Daoy (cell line): ENCODE measurements at regions not wholly inside any gene's neighbourhood (a gene's known extent, or its start where the extent isn't known, plus 50 kb on each side); places are given as distances from the start of the nearest gene placed in this dataset.

Experiments
- DNase-seq: peaks from one replicate; pipeline ENCODE4 v3.0.0-alpha.2; 2015; ENCODE audit warnings: low read depth

DNA sequence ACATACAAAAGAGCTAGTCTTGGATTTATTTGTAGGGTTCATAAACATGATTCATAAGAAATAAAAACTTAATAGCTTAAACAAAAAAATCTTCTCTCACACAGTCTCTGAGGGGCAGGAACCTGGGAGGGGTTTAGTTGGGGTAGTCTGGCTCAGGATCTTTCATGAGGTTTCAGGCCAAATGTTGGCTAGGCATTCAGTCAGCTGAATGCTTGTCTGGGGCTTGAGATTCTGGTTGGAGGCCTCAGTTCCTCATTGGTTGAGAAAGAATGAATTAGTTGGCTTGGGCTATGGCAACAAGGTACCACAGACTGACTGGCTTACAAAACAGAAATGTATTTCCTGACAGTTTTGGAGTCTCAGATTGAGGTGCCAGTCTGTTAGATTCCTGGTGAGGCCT, 74.3 kb downstream of the ANKRD7 start:
- no peak for DNase-seq

DNA sequence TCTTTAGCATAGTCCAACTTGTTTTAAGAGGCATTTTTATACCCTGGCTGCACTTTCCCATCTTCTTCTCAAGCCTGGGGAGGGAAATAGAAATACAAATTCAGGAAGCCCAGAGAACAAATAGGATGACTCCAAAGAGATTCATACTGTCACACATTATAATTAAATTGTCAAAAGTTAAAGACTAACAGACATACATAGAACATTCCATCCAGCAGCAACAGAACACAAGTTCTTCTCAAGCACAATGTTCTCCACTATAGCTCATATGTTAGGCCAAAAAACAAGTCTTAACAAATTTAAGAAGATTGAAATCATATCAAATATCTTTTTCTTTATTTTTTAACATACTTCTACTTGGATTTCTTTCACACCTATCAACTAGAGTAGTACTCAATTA, 75.7 kb downstream of the ANKRD7 start:
- no peak for DNase-seq

DNA sequence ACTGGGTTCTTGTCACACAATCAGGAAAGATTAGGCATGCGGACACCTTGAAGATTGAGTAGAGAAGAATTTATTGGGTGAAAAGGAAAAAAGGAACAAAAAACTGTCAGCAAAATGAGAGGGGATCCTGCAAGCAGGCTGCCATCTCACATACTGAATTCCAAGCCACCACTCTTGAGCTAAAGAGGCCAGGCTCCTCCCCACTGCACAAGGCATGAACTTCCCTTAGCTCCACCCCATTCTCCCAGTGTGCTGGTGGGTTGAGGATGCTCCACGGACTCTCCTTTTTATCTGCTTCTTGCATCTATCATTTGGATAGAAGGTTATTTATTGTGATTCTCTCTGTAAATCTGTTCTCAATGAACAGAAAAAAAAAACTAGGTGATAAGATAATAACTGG, 79.6 kb downstream of the ANKRD7 start:
- no peak for DNase-seq

DNA sequence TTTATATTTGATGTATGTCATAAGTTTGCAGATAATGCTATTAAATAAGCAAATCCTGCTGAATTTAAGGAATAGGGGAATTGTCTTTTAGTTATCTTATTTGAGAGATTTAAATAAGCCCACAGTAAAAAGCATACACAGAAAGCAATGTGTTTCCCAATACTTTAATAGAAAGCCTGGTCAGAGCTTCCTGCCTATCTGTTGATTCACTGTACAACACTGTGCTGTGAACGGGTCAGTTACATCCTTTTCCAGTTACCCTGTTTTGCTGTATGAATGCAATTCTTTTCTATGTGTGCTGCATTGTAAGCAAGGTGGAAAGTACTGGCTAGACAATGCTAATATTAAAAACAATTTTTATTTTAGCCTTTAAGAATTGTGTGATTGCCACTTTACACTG, 81.2 kb downstream of the ANKRD7 start:
- DNase-seq, result no peak

DNA sequence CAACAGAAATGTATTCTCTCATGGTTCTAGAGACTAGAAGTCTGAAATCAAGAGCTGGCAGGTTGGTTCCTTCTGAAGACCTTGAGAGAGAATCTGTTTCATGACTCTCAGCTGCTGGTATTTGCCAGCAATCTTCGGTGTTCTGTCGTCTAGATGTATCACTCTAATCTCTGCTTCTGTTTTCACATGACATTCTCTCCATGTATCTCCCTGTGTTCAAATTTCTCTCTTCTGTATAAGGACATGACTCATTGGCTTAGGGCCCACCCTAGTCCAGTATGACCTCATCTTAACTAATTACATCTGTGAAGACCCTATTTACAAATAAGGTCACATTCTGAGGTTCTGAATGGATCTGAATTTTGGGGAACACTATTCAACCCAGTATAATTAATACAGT, 82.3 kb downstream of the ANKRD7 start:
- no peak for DNase-seq

DNA sequence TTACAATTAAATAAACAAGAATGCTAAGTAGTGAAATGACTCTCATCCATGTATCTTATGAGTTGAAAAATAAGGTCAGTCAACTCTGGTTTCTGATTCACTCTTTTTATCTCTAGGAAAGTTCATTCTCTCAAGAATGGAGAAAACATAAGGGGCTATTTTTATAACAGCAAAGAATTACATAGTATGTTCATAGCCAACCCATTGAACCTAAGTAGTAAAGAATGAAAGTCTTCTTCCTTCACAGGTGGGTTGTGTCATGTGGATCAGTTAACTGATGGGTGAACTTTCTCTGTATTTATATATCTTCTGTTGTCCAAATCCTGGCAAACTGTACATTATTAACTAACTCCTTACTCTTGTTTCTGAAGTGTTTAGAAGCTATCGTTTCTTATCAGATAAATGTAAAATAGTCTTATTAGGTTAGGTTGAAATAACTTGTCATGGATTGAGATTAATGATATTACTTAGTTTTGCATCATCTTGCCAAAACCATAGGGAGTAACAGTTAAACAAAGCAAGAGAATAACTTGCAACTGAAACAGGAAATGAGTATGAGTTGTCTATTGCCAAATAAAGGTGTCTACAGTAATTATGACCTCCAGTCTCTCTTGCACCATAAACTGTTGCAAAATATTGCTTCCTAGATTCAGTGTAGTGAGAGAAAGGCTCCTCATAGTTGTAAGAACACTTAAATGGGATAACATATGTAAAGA, 86.8 kb downstream of the ANKRD7 start:
- DNase-seq, result no peak

DNA sequence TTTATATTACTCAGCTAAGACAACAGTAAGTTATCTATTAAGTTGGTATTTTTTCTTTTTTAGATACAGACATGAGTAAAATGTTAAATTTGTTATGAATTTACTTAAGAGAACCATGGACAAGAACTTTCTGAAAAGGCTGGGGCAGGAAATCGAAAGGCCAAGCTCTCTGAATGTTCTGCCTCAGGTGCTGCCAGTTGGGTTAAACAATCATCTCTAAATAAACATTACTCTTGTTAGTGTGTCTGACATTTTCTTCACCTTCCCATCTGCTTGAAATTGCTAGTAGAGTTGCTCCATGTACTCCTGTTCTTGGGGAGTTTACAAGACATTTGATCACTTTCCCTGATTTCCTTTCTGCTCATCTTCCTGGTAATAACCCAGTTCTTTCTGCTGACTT, 87.5 kb downstream of the ANKRD7 start:
- no peak for DNase-seq

DNA sequence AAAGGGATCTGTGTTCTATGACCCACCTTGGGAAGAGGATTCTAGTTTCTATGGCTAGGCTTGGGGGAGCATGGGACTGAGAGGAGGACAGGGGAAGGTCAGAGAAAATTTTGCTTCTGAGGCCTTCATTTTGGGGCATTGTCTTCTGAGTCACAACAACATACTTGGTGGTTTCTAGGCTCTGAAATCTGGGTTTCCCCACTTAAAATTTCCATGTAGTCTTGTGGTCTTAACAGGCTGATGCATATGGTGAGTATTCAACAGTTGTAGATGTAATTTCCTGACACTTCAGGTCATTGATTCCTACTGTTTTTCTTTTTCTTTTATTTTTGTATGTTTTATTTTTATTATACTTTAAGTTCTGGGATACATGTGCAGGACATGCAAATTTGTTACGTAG, 88.5 kb downstream of the ANKRD7 start:
- no peak for DNase-seq

DNA sequence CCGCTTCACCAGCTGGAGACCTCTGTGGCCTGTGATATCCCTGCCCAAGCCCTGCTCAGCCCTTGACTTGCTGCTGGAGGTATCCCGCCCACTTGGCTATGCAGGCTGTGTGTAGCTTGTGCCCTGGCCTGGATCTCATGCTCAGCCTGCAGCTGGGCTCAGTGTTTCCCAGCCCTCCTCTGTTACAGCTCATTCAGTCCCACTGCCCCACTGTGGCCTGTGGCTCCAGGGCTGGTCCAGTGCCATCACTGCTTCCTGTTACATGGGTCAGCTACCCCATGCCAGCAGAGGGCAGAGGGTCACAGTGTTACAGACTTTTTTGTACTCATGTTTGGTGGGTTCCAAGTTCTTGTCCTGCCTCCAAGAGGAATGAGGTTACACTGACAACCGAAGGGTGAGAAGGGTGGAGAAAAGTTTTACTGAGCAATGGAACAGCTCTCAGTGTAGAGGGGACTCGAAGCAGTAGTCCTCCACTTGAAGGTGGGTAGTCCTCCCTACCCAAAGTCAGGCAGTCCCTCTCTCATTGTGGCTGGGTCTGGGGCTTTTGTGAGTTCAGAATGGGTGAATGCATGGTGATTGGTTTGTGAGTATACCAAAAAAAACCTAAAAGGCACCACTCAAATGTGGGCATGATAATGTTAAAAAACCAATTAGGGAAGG, 100.4 kb downstream of the ANKRD7 start:
- DNase-seq, result no peak

DNA sequence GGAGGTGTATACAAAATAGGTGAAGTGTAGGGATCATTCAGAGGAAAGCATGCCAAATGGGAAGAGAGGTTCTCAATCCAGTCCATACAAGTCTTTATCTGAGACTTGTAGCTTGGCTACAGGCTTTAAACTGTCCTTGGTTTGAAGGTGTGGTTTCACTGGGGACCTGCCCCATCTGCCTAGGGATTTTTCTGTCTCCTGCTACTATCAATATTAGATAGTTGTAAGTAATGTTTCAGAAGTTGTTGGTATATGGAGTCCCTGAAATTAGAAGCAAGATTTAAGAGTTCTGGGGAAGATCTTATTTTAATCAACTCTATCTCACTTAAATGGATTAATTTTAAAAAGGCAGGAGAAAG, 100.9 kb downstream of the ANKRD7 start:
- DNase-seq, result no peak

DNA sequence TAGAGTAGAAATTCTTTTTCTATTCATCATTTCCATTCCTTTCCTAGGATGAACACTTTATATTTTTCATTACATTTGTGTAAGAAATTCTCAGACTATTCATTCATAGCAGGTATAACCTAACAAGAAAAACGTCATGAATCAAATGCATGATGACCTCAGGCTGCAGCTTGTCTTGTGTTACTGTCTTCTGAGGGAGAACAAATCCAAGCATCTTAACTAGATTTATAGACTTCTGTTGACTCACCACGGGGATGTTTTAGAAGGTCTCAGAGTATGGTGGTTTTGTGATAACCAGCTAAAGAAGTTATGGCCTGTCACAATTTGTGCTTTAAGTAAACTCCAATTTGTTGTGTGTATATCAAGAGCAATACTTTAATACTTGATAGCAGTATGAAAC, 102.7 kb downstream of the ANKRD7 start:
- DNase-seq, result no peak

DNA sequence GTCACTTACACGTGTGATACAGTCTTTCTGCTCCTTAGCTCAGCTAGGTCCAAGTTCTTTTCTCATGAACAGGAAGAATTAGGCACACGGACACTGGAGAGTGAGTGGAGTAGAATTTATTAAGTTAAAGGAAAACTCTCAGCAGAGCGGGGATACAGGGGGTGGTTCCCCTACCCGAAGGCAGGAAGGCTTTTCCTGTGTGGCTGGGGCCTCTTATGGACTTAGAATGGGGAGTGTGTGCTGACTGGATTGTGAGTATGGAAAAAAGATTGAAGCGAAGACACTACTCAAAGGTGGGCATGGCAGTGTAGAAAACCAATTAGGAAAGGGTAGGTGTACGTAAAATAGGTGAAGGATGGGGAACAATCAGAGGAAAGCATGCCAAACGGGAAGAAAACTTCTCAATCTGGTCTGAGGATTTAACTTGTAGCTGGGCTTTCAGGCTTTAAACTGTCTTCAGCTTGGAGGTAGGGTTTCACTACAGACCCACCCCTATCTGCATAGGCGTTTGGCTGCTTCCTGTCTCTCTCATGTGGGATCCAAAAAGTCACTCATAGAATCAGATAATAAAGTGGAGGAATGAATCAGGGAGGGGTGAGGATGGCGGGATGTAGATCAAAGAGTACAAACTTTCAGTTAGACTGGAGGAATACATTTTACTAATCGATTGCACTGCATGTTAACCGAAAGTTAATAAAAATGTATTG, 104.2 kb downstream of the ANKRD7 start:
- no peak for DNase-seq

DNA sequence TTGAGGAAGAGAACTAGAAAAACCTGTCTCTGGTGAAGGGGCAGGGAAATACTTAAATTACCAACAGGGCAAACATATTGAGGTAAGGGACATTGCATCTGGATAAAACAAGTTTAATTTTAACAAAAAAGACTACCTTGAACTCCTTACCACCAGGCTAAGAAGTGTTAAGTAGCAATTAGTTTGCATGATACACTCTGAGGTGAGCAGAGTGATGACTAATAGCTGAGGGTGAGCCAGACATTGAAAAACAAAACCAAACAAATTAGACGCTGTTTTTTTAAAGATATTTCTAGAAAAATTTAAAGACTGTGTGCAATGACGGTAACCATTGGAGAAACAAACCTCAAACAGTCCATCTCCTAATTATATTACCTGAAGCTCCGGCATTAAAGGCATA, 105.9 kb downstream of the ANKRD7 start:
- DNase-seq, result no peak

DNA sequence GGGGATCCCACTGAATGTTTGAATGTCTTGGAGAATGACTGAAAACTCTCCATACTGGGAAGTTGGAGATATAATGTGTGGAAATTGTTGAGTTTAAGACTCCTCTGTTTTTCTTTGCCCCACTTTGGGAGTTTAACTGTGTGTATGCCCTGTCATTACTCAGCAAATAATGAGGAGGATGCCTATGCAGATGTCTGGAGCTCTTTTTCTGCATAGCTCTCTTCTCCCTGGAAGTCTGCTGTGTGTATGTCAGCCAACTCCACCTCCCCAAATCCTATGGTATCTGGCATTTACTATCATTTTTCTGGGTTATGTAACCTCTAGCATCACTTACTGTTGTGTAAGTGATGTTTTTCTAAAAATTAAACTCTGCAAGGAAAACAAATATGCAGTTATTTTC, 122.2 kb downstream of the ANKRD7 start:
- no peak for DNase-seq

DNA sequence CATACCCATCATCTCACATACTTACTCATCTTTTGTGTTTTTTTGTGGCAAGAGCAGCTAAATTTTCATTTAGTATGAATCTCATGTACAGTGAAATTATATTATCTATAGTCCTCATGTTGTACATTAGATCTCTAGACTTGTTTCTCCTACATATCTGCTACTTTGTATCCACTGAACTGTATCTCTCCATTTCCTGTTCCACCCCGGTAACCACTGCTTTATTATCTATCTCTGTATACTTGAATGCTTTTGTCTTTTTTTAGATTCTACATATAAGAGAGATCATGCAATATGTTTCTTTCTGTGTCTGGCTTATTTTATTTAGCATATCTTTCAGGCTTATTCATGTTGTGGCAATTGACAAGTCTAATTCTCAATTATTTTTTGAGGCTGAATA, 125.1 kb downstream of the ANKRD7 start:
- no peak for DNase-seq

DNA sequence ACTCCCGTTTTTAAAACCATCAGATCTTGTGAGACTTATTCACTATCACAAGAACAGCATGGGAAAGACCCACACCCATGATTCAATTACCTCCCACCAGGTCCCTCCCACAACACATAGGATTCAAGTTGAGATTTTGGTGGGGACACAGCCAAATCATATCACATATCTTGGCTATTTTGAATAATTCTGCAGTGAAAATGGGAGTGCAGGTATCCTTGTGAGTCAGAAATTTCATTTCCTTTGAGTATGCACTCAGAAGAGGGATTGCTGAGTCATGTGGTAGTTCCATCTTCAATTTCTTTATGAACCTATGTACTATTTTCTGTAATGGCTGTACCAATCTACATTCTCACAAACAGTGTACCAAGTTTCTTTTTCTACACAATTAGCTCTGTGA, 125.8 kb downstream of the ANKRD7 start:
- no peak for DNase-seq

DNA sequence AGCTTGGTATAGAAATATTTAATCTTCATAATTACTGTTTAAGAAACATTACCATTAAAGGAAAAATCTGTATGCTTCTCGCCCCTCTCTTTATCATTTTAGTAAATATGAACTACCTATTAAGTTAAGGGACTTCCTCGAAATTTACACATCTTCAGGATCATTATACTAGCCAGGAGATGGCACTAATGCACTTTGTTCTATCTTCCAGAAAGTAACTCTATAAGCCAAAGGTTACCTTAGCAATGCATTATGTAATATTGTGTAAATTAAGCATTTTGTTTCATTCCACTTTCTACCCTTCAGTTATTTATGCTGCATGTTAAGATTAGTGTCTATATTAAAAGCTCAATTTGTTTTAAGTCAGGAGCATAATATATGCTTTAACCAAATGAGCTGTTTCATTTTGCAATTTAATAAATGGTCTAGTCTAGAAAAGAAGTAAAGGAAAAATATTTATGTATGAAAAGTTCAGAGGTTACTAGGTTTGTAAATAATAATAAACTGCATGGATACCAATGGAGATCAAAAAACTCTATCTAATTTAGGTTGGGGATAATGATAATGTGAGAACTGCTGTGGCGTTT, 128.5 kb downstream of the ANKRD7 start:
- no peak for DNase-seq

DNA sequence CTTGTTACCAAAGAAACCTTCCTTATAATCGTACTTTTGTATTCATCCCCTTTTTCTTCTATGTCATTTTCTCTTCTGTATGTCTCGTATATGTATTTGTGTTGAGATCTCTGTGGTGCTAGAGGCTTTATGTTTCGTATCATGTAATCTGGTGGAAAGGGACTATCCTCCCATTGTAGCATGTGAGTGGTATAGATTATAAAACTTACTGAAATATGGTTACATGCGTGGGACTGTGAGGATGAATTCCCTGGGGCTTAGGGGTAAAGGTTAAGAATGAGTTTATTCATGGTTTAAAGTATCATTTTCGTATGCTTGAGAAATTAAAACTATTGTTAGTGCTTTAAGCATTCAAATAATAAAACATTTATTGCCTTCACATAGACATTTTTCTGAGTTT, 141.9 kb downstream of the ANKRD7 start:
- DNase-seq, result no peak

DNA sequence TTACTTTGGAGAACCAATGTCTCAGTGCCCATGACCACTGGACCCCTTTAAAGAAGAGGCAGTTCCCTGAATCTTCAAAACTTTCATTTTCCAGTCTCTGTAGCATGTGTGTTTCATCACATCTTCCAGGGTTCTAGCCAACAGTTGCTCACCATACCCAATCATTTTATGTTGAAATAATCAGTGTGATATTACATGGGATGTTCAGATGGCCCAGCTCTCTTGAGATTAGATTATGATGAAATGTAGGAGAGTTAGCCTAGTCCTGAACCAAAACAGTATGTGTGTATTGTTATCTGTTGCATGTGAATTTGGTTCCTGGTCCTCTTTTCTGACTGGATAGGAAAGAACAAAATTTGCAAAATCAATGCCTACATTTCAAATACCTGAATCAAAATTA, 144.5 kb downstream of the ANKRD7 start:
- DNase-seq, result no peak

DNA sequence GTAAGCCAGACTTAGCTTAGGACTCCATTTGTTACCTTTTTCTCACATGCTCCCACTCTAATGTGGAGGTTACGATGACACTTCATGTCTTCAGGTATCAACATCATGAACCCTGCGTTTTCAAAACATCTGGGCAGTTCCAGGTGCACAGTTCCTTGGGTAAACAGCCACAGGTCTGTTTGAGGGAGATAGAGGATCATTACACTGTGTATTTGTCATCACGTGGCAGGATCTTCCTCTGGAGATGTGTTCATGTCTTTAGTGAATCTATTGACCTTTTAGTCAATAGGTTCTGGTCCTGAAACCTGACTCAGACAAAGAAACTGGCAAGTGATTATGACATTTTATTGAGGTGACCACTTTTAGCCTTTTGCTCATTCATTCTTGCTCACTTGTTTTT, 145.5 kb downstream of the ANKRD7 start:
- DNase-seq, result no peak

DNA sequence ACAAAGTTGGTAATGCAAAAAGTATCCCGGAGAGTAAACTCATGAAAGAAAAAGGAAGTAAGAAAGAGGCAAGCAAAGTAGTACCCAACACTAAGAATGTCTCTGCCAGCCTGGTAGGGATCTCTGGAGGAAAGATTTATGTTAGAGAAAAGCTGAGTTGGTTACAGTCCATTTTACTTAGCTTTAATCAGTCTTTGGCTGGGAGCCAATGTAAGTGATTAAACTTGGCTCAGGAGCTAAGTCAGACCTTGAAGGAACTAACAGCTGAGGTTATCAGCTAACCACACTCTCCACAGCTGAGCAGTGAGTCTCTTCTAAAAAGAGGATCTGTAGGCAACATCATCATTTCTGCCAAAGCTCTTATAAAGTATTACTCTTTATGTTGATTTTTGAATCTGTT, 148.0 kb downstream of the ANKRD7 start:
- DNase-seq, result no peak

DNA sequence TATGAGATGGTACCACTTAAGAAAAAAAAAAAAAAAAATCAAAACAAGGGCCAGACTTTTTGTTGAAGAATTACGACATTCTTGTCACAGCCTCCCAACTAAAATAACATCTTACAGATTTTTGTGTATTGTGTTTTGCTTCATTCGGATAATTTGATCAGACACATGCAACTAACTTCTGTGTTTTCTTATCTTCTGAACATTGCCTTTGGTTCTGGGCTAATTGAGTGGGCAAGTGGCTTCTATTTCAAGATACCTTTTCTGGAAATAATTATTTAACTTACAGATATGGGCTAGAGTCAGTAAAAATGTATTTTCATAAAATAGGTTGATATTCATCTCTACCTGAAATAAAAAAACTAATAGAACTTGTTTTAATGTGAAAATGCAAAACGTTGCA, 165.1 kb downstream of the ANKRD7 start:
- no peak for DNase-seq

DNA sequence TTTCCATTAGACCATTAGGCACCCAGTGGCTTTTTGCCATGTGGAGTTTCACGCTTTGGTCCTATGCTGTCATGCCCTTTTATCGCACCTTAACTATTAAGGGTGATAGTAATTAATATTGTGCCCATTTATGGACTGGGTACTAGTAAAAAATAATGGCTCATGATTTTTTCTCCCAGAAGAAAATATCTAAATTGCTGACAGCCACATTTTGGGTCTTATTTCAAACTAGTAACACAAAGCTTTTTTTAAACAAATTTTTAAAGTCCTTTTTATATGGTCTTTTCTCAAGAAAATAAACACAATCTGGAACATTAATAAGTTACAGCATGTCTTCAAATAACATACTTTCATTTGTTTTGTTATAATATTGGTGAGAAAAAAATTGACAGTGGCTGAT, 179.7 kb downstream of the ANKRD7 start:
- DNase-seq, result no peak
